Forelimb muscle (tissue), 1 donor: ENCODE measurements at regions not wholly inside any gene's neighbourhood (a gene's known extent, or its start where the extent isn't known, plus 50 kb on each side); places are given as distances from the start of the nearest gene placed in this dataset.

Source experiments
- DNase-seq: peaks from one replicate; pipeline ENCODE4 v3.0.0-alpha.2; 2013; ENCODE audit warnings: low read depth

- no peak for DNase-seq
Measured at GRCh38 chr4:100083289-100083688, 107.0 kb downstream of the DDIT4L start.

GRCh38 chr4:100082852-100083251, 107.4 kb downstream of the DDIT4L start:
- no peak for DNase-seq

- DNase-seq = no peak
Measured at GRCh38 chr4:100081491-100081890, 108.8 kb downstream of the DDIT4L start.

GRCh38 chr4:100079264-100079663, 111.0 kb downstream of the DDIT4L start:
- no peak for DNase-seq

GRCh38 chr4:100076753-100077152, 113.5 kb downstream of the DDIT4L start:
- DNase-seq = no peak

- DNase-seq = no peak
Measured at GRCh38 chr4:100075486-100076270, 114.6 kb downstream of the DDIT4L start.

GRCh38 chr4:100075056-100075455, 115.2 kb downstream of the DDIT4L start:
- no peak for DNase-seq

GRCh38 chr4:100071506-100071905, 118.8 kb downstream of the DDIT4L start:
- no peak for DNase-seq

GRCh38 chr4:100070868-100071267, 119.4 kb downstream of the DDIT4L start:
- no peak for DNase-seq

- DNase-seq = no peak
Measured at GRCh38 chr4:100069207-100069606, 119.1 kb upstream of the H2AZ1 start.

GRCh38 chr4:100067255-100067654, 117.2 kb upstream of the H2AZ1 start:
- DNase-seq = no peak

- DNase-seq = no peak
Measured at GRCh38 chr4:100063355-100063754, 113.3 kb upstream of the H2AZ1 start.

GRCh38 chr4:100062921-100063320, 112.8 kb upstream of the H2AZ1 start:
- DNase-seq = no peak

- DNase-seq = no peak
Measured at GRCh38 chr4:100061835-100062234, 111.8 kb upstream of the H2AZ1 start.

GRCh38 chr4:100060765-100061416, 110.8 kb upstream of the H2AZ1 start:
- DNase-seq = no peak

GRCh38 chr4:100059467-100059866, 109.4 kb upstream of the H2AZ1 start:
- DNase-seq = no peak

GRCh38 chr4:100056701-100057100, 106.6 kb upstream of the H2AZ1 start:
- no peak for DNase-seq

- no peak for DNase-seq
Measured at GRCh38 chr4:100054071-100054470, 104.0 kb upstream of the H2AZ1 start.

GRCh38 chr4:100049872-100050271, 99.8 kb upstream of the H2AZ1 start:
- no peak for DNase-seq

- no peak for DNase-seq
Measured at GRCh38 chr4:100042711-100043110, 92.6 kb upstream of the H2AZ1 start.

GRCh38 chr4:100042235-100042634, 92.2 kb upstream of the H2AZ1 start:
- no peak for DNase-seq

- DNase-seq = no peak
Measured at GRCh38 chr4:100041646-100042045, 91.6 kb upstream of the H2AZ1 start.

GRCh38 chr4:100034023-100034664, 84.1 kb upstream of the H2AZ1 start:
- DNase-seq = no peak
